ENCODE measurements at regions not wholly inside any gene's neighbourhood (a gene's known extent, or its start where the extent isn't known, plus 50 kb on each side); places are given as distances from the start of the nearest gene placed in this dataset.

DNA sequence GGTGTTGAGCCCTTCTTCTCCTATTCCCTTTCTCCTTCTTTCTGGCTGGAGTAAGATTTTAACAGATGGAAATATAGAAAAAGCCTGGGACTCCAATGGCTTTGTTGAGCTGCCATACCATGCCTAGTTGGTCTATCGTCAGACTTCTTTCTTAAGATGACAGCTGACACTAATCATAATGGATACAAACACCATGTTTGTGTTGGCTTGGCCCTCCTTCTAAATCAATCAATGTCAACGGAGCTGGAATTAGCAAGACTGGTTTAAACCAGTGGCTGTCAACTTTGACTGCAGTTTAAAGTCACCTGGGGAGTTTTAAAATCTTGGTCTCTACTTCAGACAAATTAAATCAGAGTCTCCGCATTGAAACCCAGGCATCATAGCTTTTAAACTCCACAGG, 264.5 kb upstream of the PRR16 start:
- TF ChIP-seq YY1 (IDR thresholded peaks at IDR 0.05; ENCODE audit: insufficient read depth, insufficient read length) = no peak
- no peak for TF ChIP-seq ZNF274 (IDR thresholded peaks at IDR 0.05; ENCODE audit: low read depth, low read length)
